HCT116 (cell line): ENCODE measurements at regions not wholly inside any gene's neighbourhood (a gene's known extent, or its start where the extent isn't known, plus 50 kb on each side); places are given as distances from the start of the nearest gene placed in this dataset.

Experiments
- ATAC-seq: fragments of 200-7000 bp; cut with Tn5 transposase; 2 replicates; pipeline ENCODE4 v1.9.1; 2020; ENCODE audit warnings: mild to moderate bottlenecking, moderate library complexity
- BruUV-seq: library from RNA; stranded (reverse); fragments of 400-500 nt; replicated peaks from 2 replicates; lab custom pipeline; 2021; lab: Mats Ljungman, UMichigan
- CTCF ChIA-PET: fragments of 300-600 bp; sonication (Branson Sonifier 250); formaldehyde crosslinking; loops from one replicate; lab custom pipeline; 2021; ENCODE audit warnings: antibody characterized with exemption; lab: Charles Lee
- POLR2A ChIA-PET: fragments of 300-600, 350-600 bp; sonication (Branson Sonifier 250); formaldehyde crosslinking; loops from one replicate; lab custom pipeline; 2021; ENCODE audit warnings: antibody characterized with exemption; lab: Charles Lee
- RAD21 ChIA-PET, 2 experiments: fragments of 300-600 bp; sonication (Branson Sonifier 250); formaldehyde crosslinking; loops; one replicate each; lab custom pipeline; 2023; ENCODE audit warnings: low total read pairs in 2 of 2; ENCODE audit not compliant: uncharacterized antibody in 2 of 2, unreplicated experiment in 2 of 2, low non-redundant PET in 1 of 2; lab: Charles Lee
- DNase-seq: peaks from one replicate; pipeline ENCODE4 v3.0.0-alpha.2; 2010; ENCODE audit warnings: low read depth, low spot score
- H2AFZ ChIP-seq: fragments of 200-600 bp; shearing (Covaris generic), sonication (generic); 2 replicates; pipeline ENCODE4 v1.6.1; 2017; ENCODE audit warnings: low read depth, mixed run types, mixed read lengths, antibody characterized with exemption, low read length; ENCODE audit not compliant: poor library complexity, severe bottlenecking
- H3K27ac ChIP-seq: 2 replicates; pipeline ENCODE4 v1.5.1; 2012; ENCODE audit warnings: low read depth, low read length
- H3K27me3 ChIP-seq: fragments of 200-600 bp; sonication (generic); 2 replicates; pipeline ENCODE4 v1.6.1; 2016; ENCODE audit warnings: mixed run types, low read length, mixed read lengths; ENCODE audit not compliant: insufficient read depth
- H3K36me3 ChIP-seq, 2 experiments: fragments of 200-500 bp in 1 of 2; fragments of 200-600 bp in 1 of 2; sonication (Bioruptor generic) in 1 of 2; sonication (generic) in 1 of 2; 2 replicates each; pipeline versions ENCODE4 v1.5.1 to v1.6.1; 2014 to 2016; ENCODE audit warnings: low read length in 2 of 2, inconsistent platforms in 1 of 2, mixed read lengths in 1 of 2, mixed run types in 1 of 2; ENCODE audit not compliant: insufficient read depth in 2 of 2, control insufficient read depth in 1 of 2
- H3K4me1 ChIP-seq, 2 experiments: fragments of 200-600 bp in 1 of 2; sonication (generic) in 1 of 2; 2 replicates each; pipeline versions ENCODE4 v1.5.1 to v1.6.1; 2012 to 2017; ENCODE audit warnings: low read length in 2 of 2, inconsistent platforms in 1 of 2, mild to moderate bottlenecking in 1 of 2, mixed read lengths in 1 of 2, mixed run types in 1 of 2, moderate library complexity in 1 of 2; ENCODE audit not compliant: insufficient read depth in 2 of 2, control insufficient read depth in 1 of 2
- H3K4me2 ChIP-seq: fragments of 200-600 bp; sonication (generic); 2 replicates; pipeline ENCODE4 v1.6.1; 2017; ENCODE audit warnings: mixed run types, low read length, mixed read lengths
- H3K4me3 ChIP-seq, 2 experiments: fragments of 200-600 bp in 1 of 2; sonication (generic) in 1 of 2; replicated peaks in 1 of 2; 2 replicates each; pipeline ENCODE4 v1.5.1; 2011 to 2016; ENCODE audit warnings: low read length in 2 of 2, control low read depth in 1 of 2, low read depth in 1 of 2, mild to moderate bottlenecking in 1 of 2, mixed read lengths in 1 of 2, mixed run types in 1 of 2
- H3K79me2 ChIP-seq: fragments of 200-600 bp; sonication (generic); 2 replicates; pipeline ENCODE4 v1.6.1; 2017; ENCODE audit warnings: mild to moderate bottlenecking, mixed run types, low read length, moderate library complexity, mixed read lengths; ENCODE audit not compliant: insufficient read depth
- H3K9ac ChIP-seq: fragments of 200-600 bp; sonication (generic); 2 replicates; pipeline ENCODE4 v1.6.1; 2016; ENCODE audit warnings: low read length, mixed read lengths
- H3K9me2 ChIP-seq: fragments of 200-600 bp; sonication (generic), shearing (Covaris generic); 2 replicates; pipeline ENCODE4 v1.6.1; 2017; ENCODE audit warnings: mixed run types, mild to moderate bottlenecking, moderate library complexity; ENCODE audit not compliant: insufficient read depth
- H3K9me3 ChIP-seq, 2 experiments: fragments of 200-500 bp in 1 of 2; fragments of 200-600 bp in 1 of 2; sonication (Bioruptor generic) in 1 of 2; sonication (generic) in 1 of 2; 2 replicates each; pipeline ENCODE4 v1.6.1; 2014 to 2017; ENCODE audit warnings: low read length in 2 of 2, mixed read lengths in 2 of 2, inconsistent platforms in 1 of 2, low read depth in 1 of 2, mild to moderate bottlenecking in 1 of 2, mixed run types in 1 of 2, moderate library complexity in 1 of 2; ENCODE audit not compliant: control insufficient read depth in 1 of 2, insufficient read depth in 1 of 2
- H4K20me1 ChIP-seq: fragments of 200-600 bp; sonication (generic), shearing (Covaris generic); 2 replicates; pipeline ENCODE4 v1.6.1; 2017; ENCODE audit warnings: mixed run types, mild to moderate bottlenecking, moderate library complexity; ENCODE audit not compliant: insufficient read depth
- ATF3 ChIP-seq: IDR thresholded peaks from 2 replicates; pipeline ENCODE4 v1.6.1; 2012
- CBX3 ChIP-seq: IDR thresholded peaks from 2 replicates; pipeline ENCODE4 v1.6.1; 2012; ENCODE audit warnings: low read depth
- CEBPB ChIP-seq: IDR thresholded peaks from 2 replicates; pipeline ENCODE4 v1.6.1; 2012; ENCODE audit warnings: low read depth
- ELF1 ChIP-seq: IDR thresholded peaks from 2 replicates; pipeline ENCODE4 v1.6.1; 2012; ENCODE audit warnings: low read depth, borderline replicate concordance
- EZH2 ChIP-seq: fragments of 200-600 bp; sonication (generic); IDR thresholded peaks from 2 replicates; pipeline ENCODE4 v1.6.1; 2017; ENCODE audit warnings: antibody characterized with exemption, mixed run types
- EZH2phosphoT487 ChIP-seq: fragments of 200-600 bp; IDR thresholded peaks from 2 replicates; pipeline ENCODE4 v1.6.1; 2018; ENCODE audit warnings: antibody characterized with exemption, borderline replicate concordance
- FOSL1 ChIP-seq: IDR thresholded peaks from 2 replicates; pipeline ENCODE4 v1.6.1; 2012; ENCODE audit warnings: low read depth
- JUND ChIP-seq: IDR thresholded peaks from 2 replicates; pipeline ENCODE4 v1.6.1; 2012
- MAX ChIP-seq: IDR thresholded peaks from 2 replicates; pipeline ENCODE4 v1.6.1; 2012
- POLR2A ChIP-seq: IDR thresholded peaks from 2 replicates; pipeline ENCODE4 v1.7.0; 2011; ENCODE audit warnings: borderline replicate concordance; ENCODE audit not compliant: insufficient read depth, insufficient read length; ENCODE audit errors: extremely low read depth
- POLR2AphosphoS5 ChIP-seq: IDR thresholded peaks from 2 replicates; pipeline ENCODE4 v1.6.1; 2011; ENCODE audit warnings: mild to moderate bottlenecking, low read depth, low read length, moderate library complexity
- RAD21 ChIP-seq: IDR thresholded peaks from 2 replicates; pipeline ENCODE4 v1.6.1; 2012; ENCODE audit warnings: low read depth, mild to moderate bottlenecking
- REST ChIP-seq: IDR thresholded peaks from 2 replicates; pipeline ENCODE4 v1.6.1; 2012; ENCODE audit warnings: low read depth
- SIN3A ChIP-seq: IDR thresholded peaks from 2 replicates; pipeline ENCODE4 v1.6.1; 2012; ENCODE audit warnings: low read depth
- SP1 ChIP-seq: IDR thresholded peaks from 2 replicates; pipeline ENCODE4 v1.6.1; 2012; ENCODE audit warnings: low read depth
- SRF ChIP-seq: IDR thresholded peaks from 2 replicates; pipeline ENCODE4 v1.6.1; 2012; ENCODE audit warnings: low read depth
- TCF7L2 ChIP-seq: IDR thresholded peaks from 2 replicates; pipeline ENCODE4 v1.7.0; 2011; ENCODE audit warnings: borderline replicate concordance, inconsistent platforms; ENCODE audit not compliant: insufficient read depth, insufficient read length; ENCODE audit errors: extremely low read depth
- YY1 ChIP-seq: IDR thresholded peaks from 2 replicates; pipeline ENCODE4 v1.6.1; 2011; ENCODE audit warnings: low read length, low read depth, moderate library complexity, mild to moderate bottlenecking; ENCODE audit not compliant: insufficient replicate concordance; ENCODE audit errors: extremely low read depth
- ZFX ChIP-seq: fragments of 450-650 bp; IDR thresholded peaks from 2 replicates; pipeline ENCODE4 v1.6.1; 2017
- intact Hi-C: fragments of 100-400 bp; cut with micrococcal nuclease; formaldehyde crosslinking; loops from 2 replicates; pipeline ENCODE4 v1.10.0; 2022
- TF ChIP-seq, protein P1 (sequence below), 3 experiments: fragments of 200-600 bp in 1 of 3; sonication (generic) in 1 of 3; IDR thresholded peaks in 2 of 3; conservative IDR thresholded peaks in 1 of 3; 2 replicates each; pipeline ENCODE4 v1.5.1; 2012 to 2017; ENCODE audit warnings: low read depth in 2 of 3, low read length in 2 of 3, antibody characterized with exemption in 1 of 3, borderline replicate concordance in 1 of 3, control low read depth in 1 of 3, mild to moderate bottlenecking in 1 of 3, mixed read lengths in 1 of 3, mixed run types in 1 of 3, moderate library complexity in 1 of 3; ENCODE audit not compliant: insufficient read depth in 1 of 3

GRCh38 chr5:61766141-61766540 lies 434.1 kb downstream of the ZSWIM6 start:
- Histone ChIP-seq H3K27me3 (peaks cover 21% of the 10 kb centered on the region; the same call in 1 of the 2 replicates), H2AFZ (no peak overlapping the region), H3K4me3 (no peak overlapping the region), H3K4me2 (no peak overlapping the region), H3K9ac (no peak overlapping the region), H3K9me2 (no peaks in the 10 kb centered on the region), H3K36me3 (no peaks in the 10 kb centered on the region), H3K4me1 (no peaks in the 10 kb centered on the region), H4K20me1 (no peaks in the 10 kb centered on the region), H3K9me3 (peaks cover 0 to 10% of the 10 kb centered on the region in 2 experiments; a peak in 1 of 4 replicates), H3K27ac (no peak overlapping the region), H3K79me2 (no peaks in the 10 kb centered on the region)
- ChIA-PET POLR2A (no interaction called here), CTCF (no interaction called here), RAD21 (no interaction called here)
- intact Hi-C loops: no loop called here
- ATAC-seq: no peak
- BruUV-seq: no TSS peak
- no peak for DNase-seq
- no peak for TF ChIP-seq SIN3A
- no peak for TF ChIP-seq CBX3
- TF ChIP-seq MAX: no peak
- TF ChIP-seq ATF3: no peak
- no peak for TF ChIP-seq CEBPB
- no peak for TF ChIP-seq POLR2A
- TF ChIP-seq POLR2AphosphoS5: no peak
- no peak for TF ChIP-seq SP1
- no peak for TF ChIP-seq ZFX
- TF ChIP-seq FOSL1: no peak
- TF ChIP-seq SRF: no peak
- TF ChIP-seq RAD21: no peak
- no peak for TF ChIP-seq TCF7L2
- no peak for TF ChIP-seq ELF1
- TF ChIP-seq EZH2phosphoT487: no peak
- TF ChIP-seq EZH2: no peak
- TF ChIP-seq, protein P1, sequence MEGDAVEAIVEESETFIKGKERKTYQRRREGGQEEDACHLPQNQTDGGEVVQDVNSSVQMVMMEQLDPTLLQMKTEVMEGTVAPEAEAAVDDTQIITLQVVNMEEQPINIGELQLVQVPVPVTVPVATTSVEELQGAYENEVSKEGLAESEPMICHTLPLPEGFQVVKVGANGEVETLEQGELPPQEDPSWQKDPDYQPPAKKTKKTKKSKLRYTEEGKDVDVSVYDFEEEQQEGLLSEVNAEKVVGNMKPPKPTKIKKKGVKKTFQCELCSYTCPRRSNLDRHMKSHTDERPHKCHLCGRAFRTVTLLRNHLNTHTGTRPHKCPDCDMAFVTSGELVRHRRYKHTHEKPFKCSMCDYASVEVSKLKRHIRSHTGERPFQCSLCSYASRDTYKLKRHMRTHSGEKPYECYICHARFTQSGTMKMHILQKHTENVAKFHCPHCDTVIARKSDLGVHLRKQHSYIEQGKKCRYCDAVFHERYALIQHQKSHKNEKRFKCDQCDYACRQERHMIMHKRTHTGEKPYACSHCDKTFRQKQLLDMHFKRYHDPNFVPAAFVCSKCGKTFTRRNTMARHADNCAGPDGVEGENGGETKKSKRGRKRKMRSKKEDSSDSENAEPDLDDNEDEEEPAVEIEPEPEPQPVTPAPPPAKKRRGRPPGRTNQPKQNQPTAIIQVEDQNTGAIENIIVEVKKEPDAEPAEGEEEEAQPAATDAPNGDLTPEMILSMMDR (IDR thresholded peaks at IDR 0.05 in 2 of 3, conservative IDR thresholded peaks at IDR 0.05 in 1 of 3; ENCODE audit: borderline replicate concordance in 1 of 3, insufficient read depth in 1 of 3, low read depth in 2 of 3, low read length in 2 of 3): no peak
- no peak for TF ChIP-seq JUND
- no peak for TF ChIP-seq REST
- no peak for TF ChIP-seq YY1
